GM19395 (cell line): ENCODE measurements at regions not wholly inside any gene's neighbourhood (a gene's known extent, or its start where the extent isn't known, plus 50 kb on each side); places are given as distances from the start of the nearest gene placed in this dataset.
A peak's percentile ranks its signal among the peaks of the same experiment; 100 is the strongest.

Experiments used
- ATAC-seq: cut with Tn5 transposase; IDR thresholded peaks from one replicate; pipeline ENCODE4 v1.9.1; 2021; ENCODE audit warnings: mild to moderate bottlenecking, moderate library complexity; ENCODE audit not compliant: unreplicated experiment

GRCh38 chr12:98418357-98419075 lies 96.9 kb upstream of the TMPO start:
- ATAC-seq = peak; percentile 82

DNA sequence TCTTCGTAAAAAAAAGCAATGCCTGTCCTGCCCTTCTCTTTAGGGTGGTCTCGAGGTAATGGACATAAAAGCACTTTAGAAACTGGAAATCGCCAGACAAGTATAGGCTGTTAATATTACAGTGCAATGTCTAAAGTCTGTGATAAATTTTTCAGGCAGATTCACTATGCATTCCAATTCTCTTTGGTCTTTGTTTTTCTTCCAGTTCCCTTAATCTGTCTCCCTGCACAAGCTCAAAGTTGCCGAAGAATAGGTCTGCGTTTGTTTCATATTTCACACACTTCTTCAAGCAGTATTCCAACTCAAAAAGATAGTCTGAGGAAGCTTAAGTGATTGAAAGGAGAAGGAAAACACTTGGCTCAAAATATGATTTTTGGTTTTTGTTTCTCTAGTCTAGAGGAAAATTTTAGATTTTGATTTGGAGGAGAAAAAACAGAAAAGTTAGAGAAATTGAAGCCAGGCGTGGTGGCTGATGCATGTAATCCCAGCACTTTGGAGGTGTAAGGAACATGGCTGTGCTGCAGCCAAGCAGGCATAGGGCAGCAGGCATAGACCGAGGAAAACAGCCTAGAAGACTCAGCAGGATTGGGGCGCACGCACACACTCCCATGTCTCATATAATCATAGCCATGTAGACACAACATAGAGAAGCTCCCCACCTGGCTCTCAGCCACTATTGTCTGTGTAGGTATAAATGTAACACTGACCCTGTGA lies 96.2 kb upstream of the TMPO start:
- no peak for ATAC-seq

DNA sequence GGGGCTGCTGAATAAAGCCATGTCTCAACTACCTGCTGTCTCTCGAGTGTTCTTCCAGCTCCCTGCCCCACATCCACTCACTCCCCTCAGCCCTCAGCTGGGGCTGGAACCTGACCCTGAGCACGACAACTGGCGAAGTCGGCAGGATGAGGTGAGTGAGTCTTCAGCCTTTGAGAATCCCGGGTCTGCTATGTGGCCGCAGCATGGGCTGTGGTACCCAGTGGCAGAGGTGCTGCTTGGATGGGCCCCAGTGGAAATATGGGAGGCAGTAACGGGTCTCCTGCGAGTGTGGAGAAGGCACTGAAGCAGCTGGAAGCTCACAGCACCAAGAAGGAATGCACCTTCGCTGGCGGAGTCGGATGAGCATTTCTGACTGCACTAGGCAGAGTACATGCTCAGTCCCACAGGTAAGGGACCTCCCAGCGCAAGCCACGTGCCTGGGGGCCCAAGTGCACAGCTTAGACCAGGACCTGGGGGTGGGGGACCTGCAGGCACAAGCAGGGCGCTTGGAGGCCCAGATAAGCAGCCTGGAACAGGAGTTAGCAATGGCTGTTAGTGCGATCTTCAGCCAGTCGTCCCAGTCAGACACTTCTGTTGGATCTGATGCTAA lies 95.5 kb upstream of the TMPO start:
- ATAC-seq = no peak

- no peak for ATAC-seq
Observed at GRCh38 chr12:98420461-98420860, 94.9 kb upstream of the TMPO start.

- no peak for ATAC-seq
Observed at GRCh38 chr12:98421316-98421715, 94.1 kb upstream of the TMPO start.

- no peak for ATAC-seq
Observed at GRCh38 chr12:98422359-98422758, 93.0 kb upstream of the TMPO start.

- ATAC-seq = no peak
Observed at GRCh38 chr12:98422812-98423211, 92.6 kb upstream of the TMPO start.

- ATAC-seq = no peak
Observed at GRCh38 chr12:98423963-98424362, 91.4 kb upstream of the TMPO start.

DNA sequence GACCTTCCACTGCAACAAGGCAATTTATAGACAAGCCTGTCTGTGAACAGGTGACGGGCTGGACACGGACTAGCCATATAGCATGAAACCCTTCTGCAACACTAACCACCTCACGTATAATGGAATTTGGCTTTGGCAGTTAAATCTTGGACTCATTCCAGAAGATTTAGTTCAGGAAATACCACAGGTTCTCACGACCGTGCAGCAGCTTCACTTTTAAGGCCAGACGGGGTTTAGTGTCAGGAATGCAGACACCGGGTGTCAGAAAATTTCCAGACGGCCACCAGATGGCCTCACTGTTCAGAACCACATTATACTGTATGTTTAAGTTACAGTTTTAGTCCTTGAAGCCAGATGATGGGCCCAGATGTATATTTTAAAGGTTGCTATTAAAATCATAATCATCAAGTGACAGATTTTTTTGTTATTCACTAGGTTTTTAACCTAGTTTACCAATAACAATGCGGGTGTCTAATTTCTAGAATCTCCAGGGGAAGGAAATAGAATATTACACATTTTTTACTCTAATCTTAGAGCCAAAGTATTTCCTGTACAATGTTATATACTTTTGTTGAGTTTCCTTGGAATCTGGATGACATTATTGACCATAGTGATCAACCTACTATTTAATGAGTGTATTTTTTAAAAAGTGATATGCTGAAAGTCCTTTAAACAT lies 90.5 kb upstream of the TMPO start:
- ATAC-seq = peak; percentile 93

DNA sequence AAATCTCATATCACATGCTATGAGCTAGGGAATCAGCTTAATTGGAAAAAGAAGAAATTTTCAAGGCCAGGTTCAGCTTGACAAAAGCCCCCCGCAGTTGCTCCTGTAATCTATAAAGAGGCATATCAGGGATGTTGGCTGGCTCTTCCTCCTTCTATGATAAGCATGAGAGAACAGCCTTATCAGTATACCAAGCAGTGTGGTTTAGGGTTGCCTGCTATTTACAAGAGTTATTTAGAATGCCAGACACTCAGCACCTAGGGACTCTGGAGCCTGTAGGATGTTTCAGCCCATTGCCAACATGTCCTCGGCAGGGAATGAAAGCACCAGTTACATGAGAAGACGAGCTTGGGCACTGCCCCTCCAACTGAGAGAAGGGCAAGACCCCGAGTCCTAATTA lies 89.5 kb upstream of the TMPO start:
- ATAC-seq = no peak

- no peak for ATAC-seq
Observed at GRCh38 chr12:98431089-98431488, 84.3 kb upstream of the TMPO start.

GRCh38 chr12:98437166-98437565 lies 78.2 kb upstream of the TMPO start:
- no peak for ATAC-seq

DNA sequence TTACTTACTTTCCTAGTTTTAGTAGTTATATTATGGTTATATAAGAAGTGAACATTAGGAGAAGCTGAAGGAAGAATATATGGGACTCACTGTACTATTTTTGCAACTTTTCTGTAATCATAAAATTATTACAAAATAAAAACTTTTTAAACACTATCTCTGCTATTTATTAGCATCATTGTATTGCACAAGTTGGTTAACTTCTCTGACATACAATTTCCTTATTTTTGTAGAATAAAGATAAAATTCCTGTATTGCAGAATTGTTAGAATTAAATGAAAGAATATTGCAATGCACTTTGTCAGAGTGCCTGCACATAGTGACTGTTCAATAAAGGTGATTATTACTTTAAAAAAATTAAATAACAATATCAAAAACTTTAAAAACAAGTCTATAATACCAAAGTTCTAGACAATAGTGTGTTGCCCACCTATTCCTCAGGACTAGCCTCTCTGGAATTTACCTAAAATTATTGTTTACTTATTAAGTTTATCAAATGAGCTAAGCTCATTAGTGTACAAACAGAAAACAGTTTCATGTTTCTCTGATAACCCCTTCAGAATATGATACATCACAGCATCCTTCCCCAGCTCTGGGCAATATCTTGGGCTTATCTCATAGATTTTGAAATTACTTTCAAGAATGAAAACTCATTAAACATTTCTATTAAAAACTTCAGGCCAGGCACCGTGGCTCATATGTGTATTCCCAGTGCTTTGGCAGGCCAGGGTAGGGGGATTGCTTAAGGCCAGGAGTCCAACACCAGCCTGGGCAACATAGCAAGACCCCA lies 77.4 kb upstream of the TMPO start:
- no peak for ATAC-seq

- ATAC-seq = no peak
Observed at GRCh38 chr12:98438656-98439230, 76.6 kb upstream of the TMPO start.

DNA sequence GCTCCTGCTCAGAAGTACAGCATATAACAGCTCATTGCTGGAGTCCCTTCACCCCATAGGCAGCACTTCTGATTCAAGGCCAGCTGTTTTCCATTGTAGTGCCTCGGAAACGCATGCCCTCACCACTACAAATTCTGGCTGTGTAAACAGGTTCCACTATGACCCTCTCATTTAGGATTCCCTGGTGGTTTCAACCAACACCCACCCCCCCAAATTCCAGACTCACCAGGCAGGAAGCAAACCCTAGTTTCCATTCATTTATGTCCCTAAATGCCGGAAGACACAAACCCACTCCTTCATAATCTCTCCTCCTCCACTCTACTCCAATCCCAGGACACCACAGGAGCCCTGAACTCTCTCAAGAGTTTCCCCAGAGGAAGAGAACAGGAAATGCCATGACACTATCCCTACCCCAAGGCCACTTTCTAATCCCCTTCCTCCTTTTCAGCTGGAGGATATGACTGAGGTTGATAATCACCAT lies 75.9 kb upstream of the TMPO start:
- ATAC-seq = no peak

- no peak for ATAC-seq
Observed at GRCh38 chr12:98439981-98440581, 75.3 kb upstream of the TMPO start.

DNA sequence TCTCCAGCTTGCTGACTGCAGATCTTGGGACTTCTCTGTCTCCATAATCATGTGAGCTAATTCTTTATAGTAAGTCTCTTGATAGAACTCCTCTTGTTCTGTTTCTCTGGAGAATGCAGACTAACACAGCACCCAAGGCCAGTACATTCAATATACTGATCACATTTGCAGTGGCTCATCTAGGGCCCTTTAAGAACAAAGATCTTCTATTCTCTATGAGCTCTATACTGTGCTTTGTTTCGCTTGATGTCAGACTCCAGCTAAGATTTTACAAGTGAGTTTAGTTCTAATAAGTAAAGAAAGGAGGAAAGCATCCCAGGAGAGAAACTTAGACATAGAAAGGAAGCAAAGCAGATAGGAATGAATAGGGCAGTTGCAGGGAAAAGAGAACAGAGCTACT lies 69.3 kb upstream of the TMPO start:
- no peak for ATAC-seq

DNA sequence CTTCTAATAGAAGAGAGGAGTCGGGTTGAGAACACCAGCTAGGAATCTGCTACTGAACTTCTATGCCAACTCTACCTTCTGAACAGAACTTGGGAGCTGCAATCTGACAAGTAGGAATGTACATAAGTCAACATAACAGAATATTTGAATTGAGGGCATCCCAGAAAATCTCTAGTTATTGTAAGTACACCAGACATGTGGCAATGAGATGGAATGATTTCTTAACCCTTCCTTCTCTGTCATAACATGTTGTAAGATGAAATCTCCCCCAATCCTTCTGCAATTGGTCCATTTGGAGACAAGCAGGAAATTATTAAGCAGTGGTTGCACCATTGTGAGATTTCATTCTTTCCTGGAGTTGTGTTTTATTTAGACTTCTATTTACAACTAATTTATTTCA lies 68.7 kb upstream of the TMPO start:
- ATAC-seq = no peak

GRCh38 chr12:98449584-98449983 lies 65.8 kb upstream of the TMPO start:
- ATAC-seq = no peak

- no peak for ATAC-seq
Observed at GRCh38 chr12:98453070-98453469, 62.3 kb upstream of the TMPO start.
